A549 (cell line): ENCODE measurements at regions not wholly inside any gene's neighbourhood (a gene's known extent, or its start where the extent isn't known, plus 50 kb on each side); places are given as distances from the start of the nearest gene placed in this dataset.

Source experiments
- ATAC-seq, 2 experiments: fragments of 200-7000 bp in 1 of 2; fragments of >200 bp in 1 of 2; cut with Nextera tagmentation in 1 of 2; cut with Tn5 transposase in 1 of 2; 3 replicates each; pipeline versions ENCODE4 v1.8.0 to v1.9.1; 2018 to 2020; ENCODE audit warnings: mild to moderate bottlenecking in 1 of 2, moderate library complexity in 1 of 2
- CTCF ChIA-PET: fragments of 300-600 bp; sonication (Branson Sonifier 250); formaldehyde crosslinking; extraction: SDS; loops from one replicate; lab custom pipeline; 2021; ENCODE audit warnings: antibody characterized with exemption, inconsistent platforms; lab: Yijun Ruan, JAX
- POLR2A ChIA-PET: fragments of 350-600 bp; formaldehyde crosslinking; extraction: SDS; loops from one replicate; lab custom pipeline; 2021; ENCODE audit warnings: antibody characterized with exemption, inconsistent platforms; lab: Yijun Ruan, JAX
- DNase-seq, 2 experiments: peaks; one replicate each; pipeline versions ENCODE4 v3.0.0 to v3.0.0-alpha.2; 2011 to 2016; ENCODE audit warnings: low read depth in 1 of 2, low spot score in 1 of 2
- FAIRE-seq: peaks from 2 replicates; lab custom pipeline; 2011; peaks lifted over from hg19 to GRCh38; lab: Jason Lieb, UNC
- H3K27ac ChIP-seq, 2 experiments: fragments of >200 bp; sonication (Bioruptor Twin); formaldehyde crosslinking; 3 replicates each; pipeline ENCODE4 v1.5.1; 2016 to 2017
- H3K4me1 ChIP-seq: fragments of >200 bp; sonication (Bioruptor Twin); formaldehyde crosslinking; 3 replicates; pipeline ENCODE4 v1.6.1; 2016
- H3K4me2 ChIP-seq: fragments of >200 bp; sonication (Bioruptor Twin); formaldehyde crosslinking; 3 replicates; pipeline ENCODE4 v1.6.1; 2016
- H3K4me3 ChIP-seq: fragments of >200 bp; sonication (Bioruptor Twin); formaldehyde crosslinking; 3 replicates; pipeline ENCODE4 v1.5.1; 2016
- H3K9me3 ChIP-seq: fragments of >200 bp; sonication (Bioruptor Twin); formaldehyde crosslinking; 3 replicates; pipeline ENCODE4 v1.6.1; 2016
- CBX8 ChIP-seq: fragments of 200-600 bp; sonication (generic); IDR thresholded peaks from 2 replicates; pipeline ENCODE4 v1.6.1; 2016
- CEBPB ChIP-seq, 2 experiments: fragments of >200 bp in 1 of 2; sonication (Bioruptor Twin) in 1 of 2; formaldehyde crosslinking in 1 of 2; IDR thresholded peaks; 2 replicates each; pipeline ENCODE4 v1.6.1; 2012 to 2016
- EHF ChIP-seq: fragments of 250-450 bp; sonication (Bioruptor Pico); IDR thresholded peaks from 2 replicates; pipeline ENCODE4 v1.5.0; 2020; ENCODE audit warnings: mild to moderate bottlenecking
- EP300 ChIP-seq, 2 experiments: fragments of >200 bp; sonication (Bioruptor Twin); formaldehyde crosslinking; IDR thresholded peaks; 2 replicates in 1 of 2; 3 replicates in 1 of 2; pipeline ENCODE4 v1.6.1; 2016 to 2017
- FOSB ChIP-seq: fragments of 250-450 bp; sonication (Bioruptor Pico); IDR thresholded peaks from 2 replicates; pipeline ENCODE4 v1.5.0; 2020; ENCODE audit warnings: mild to moderate bottlenecking, moderate library complexity
- FOSL2 ChIP-seq, 2 experiments: fragments of 450-650 bp in 1 of 2; fragments of >200 bp in 1 of 2; sonication (Bioruptor Twin) in 1 of 2; formaldehyde crosslinking; IDR thresholded peaks; 2 replicates each; pipeline versions ENCODE4 v1.5.0 to v1.6.1; 2016 to 2020; ENCODE audit warnings: mild to moderate bottlenecking in 1 of 2, moderate library complexity in 1 of 2
- GATA3 ChIP-seq: IDR thresholded peaks from 2 replicates; pipeline ENCODE4 v1.6.1; 2012; ENCODE audit warnings: borderline replicate concordance
- HEYL ChIP-seq: fragments of 250-450 bp; sonication (Bioruptor Pico); IDR thresholded peaks from 2 replicates; pipeline ENCODE4 v1.8.0; 2021; ENCODE audit warnings: mild to moderate bottlenecking, moderate library complexity
- HOXA7 ChIP-seq: fragments of 250-450 bp; sonication (Bioruptor Pico); IDR thresholded peaks from 2 replicates; pipeline ENCODE4 v1.5.0; 2020; ENCODE audit warnings: mild to moderate bottlenecking, moderate library complexity
- HOXB5 ChIP-seq: fragments of 250-450 bp; sonication (Bioruptor Pico); IDR thresholded peaks from 2 replicates; pipeline ENCODE4 v1.5.0; 2020; ENCODE audit warnings: mild to moderate bottlenecking, moderate library complexity
- JUN ChIP-seq, 2 experiments: fragments of >200 bp; sonication (Bioruptor Twin); formaldehyde crosslinking; IDR thresholded peaks; 2 replicates in 1 of 2; 3 replicates in 1 of 2; pipeline ENCODE4 v1.6.1; 2016 to 2017
- JUNB ChIP-seq: fragments of >200 bp; sonication (Bioruptor Twin); formaldehyde crosslinking; IDR thresholded peaks from 2 replicates; pipeline ENCODE4 v1.6.1; 2016
- KDM5A ChIP-seq: fragments of 200-600 bp; sonication (generic); IDR thresholded peaks from 2 replicates; pipeline ENCODE4 v1.6.1; 2016; ENCODE audit warnings: antibody characterized with exemption, mild to moderate bottlenecking
- MAFK ChIP-seq: fragments of 450-650 bp; IDR thresholded peaks from 2 replicates; pipeline ENCODE4 v1.6.1; 2014; ENCODE audit not compliant: partially characterized antibody
- NPAS2 ChIP-seq: fragments of 250-450 bp; sonication (Bioruptor Pico); IDR thresholded peaks from 2 replicates; pipeline ENCODE4 v1.8.0; 2022; ENCODE audit warnings: mild to moderate bottlenecking, moderate library complexity, borderline replicate concordance
- RAD21 ChIP-seq, 2 experiments: fragments of >200 bp in 1 of 2; sonication (Bioruptor Twin) in 1 of 2; formaldehyde crosslinking in 1 of 2; IDR thresholded peaks in 1 of 2; conservative IDR thresholded peaks in 1 of 2; 2 replicates in 1 of 2; 3 replicates in 1 of 2; pipeline ENCODE4 v1.6.1; 2012 to 2018; ENCODE audit warnings: inconsistent platforms in 1 of 2
- RARB ChIP-seq: fragments of 250-450 bp; sonication (Bioruptor Pico); IDR thresholded peaks from 2 replicates; pipeline ENCODE4 v1.8.0; 2021; ENCODE audit warnings: mild to moderate bottlenecking, moderate library complexity
- RNF2 ChIP-seq: fragments of 200-600 bp; sonication (generic); IDR thresholded peaks from 2 replicates; pipeline ENCODE4 v1.6.1; 2016; ENCODE audit warnings: low read depth, mild to moderate bottlenecking, antibody characterized with exemption, moderate library complexity, borderline replicate concordance
- SREBF2 ChIP-seq: fragments of 450-650 bp; IDR thresholded peaks from 2 replicates; pipeline ENCODE4 v1.6.1; 2014; ENCODE audit warnings: mild to moderate bottlenecking, moderate library complexity
- ZSCAN20 ChIP-seq: fragments of 250-450 bp; sonication (Bioruptor Pico); IDR thresholded peaks from 2 replicates; pipeline ENCODE4 v1.8.0; 2022; ENCODE audit warnings: mild to moderate bottlenecking, moderate library complexity
- WGBS: methylation state at CpG from one replicate; pipeline ENCODE4 v1.1.6; 2017; ENCODE audit errors: missing lambda C conversion rate; 5-methylcytosine and 5-hydroxymethylcytosine counted together
- TF ChIP-seq, protein P1 (sequence below): IDR thresholded peaks from 2 replicates; pipeline ENCODE4 v1.6.1; 2012
- TF ChIP-seq, protein P2 (sequence below): IDR thresholded peaks from 2 replicates; pipeline ENCODE4 v1.6.1; 2012; ENCODE audit warnings: low read depth, borderline replicate concordance
- TF ChIP-seq, protein P3 (sequence below): fragments of >200 bp; sonication (Bioruptor Twin); formaldehyde crosslinking; IDR thresholded peaks from 3 replicates; pipeline ENCODE4 v1.6.1; 2016

DNA sequence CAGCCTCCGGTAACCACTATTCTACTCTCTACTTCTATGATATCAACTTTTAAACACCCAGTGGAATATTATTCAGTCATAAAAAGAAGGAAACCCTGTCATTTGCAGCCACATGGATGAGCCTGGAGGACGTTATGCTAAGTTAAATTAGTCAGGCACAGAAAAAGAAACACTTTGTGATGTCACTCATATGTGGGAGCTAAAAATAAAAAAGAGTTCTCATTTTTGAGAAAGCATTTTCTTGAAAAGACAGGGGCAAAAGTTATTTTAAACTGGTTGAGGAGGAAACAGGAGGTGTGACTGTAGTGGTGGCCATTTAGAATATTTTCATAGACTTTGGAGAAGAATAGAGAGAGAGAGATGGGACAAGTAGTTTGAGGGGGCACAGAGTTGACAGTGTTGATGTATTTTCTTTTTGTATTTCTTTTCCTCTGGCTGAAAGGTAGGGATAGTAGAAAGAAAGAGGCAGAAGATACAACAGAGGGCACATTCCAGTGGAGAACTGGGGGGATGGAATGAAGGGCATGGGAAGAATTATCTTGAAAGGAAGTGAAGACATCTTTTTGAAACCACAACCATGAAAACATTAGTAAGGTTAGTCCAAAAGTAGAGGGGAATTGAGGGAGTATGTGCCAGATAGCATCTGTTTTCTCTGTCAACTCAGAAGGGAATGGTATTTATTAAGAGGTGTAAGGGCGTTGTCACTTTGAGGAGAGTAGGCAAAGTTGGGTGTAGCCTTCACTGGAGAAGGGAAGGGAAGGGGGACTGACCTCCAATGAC lies 181.3 kb upstream of the GMDS start:
- H3K4me2 ChIP-seq: no peak overlapping the region

DNA sequence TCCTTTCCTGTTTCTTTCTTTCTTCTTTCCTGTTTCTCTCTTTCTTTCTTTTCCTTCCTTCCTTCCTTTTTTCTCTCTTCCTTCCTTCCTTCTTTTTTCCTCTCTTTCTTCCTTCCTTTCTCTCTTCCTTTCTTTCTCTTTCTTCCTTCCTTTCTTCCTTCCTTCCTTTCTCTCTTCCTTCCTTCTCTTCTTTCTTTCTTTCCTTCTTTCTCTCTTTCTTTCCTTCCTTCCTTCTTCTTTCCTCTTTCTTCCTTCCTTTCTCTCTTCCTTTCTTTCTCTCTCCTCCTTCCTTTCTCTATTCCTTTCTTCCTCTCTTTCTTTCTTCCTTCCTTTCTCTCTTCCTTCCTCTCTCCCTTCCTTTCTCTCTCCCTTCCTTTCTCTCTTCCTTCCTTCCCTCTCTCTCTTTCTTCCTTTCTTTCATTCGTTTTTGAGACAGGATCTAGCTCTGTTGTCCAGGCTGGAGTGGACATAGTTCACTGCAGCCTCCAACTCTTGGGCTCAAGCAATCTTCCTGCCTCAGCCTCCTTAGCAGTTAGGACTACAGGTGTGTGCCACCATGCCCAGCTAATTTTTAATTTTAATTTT lies 170.8 kb upstream of the GMDS start:
- H3K4me3 ChIP-seq: no peak overlapping the region
- ATAC-seq (no peak), FAIRE-seq (no peak), DNase-seq (no peak)
- no peaks in the 10 kb centered on the region for H3K9me3 ChIP-seq
- ChIA-PET CTCF (no interaction called here), POLR2A (no interaction called here)
- no peak overlapping the region for H3K4me2 ChIP-seq
- TF ChIP-seq CEBPB (IDR thresholded peaks at IDR 0.05) (no peak), FOSL2 (IDR thresholded peaks at IDR 0.05) (no peak), FOSL2 (CRISPR knock-in tag; IDR thresholded peaks at IDR 0.05) (no peak), EHF (CRISPR knock-in tag) (no peak), EP300 (IDR thresholded peaks at IDR 0.05) (no peak), MAFK (no peak), SREBF2 (no peak), HEYL (CRISPR knock-in tag) (no peak)
- no peaks in the 10 kb centered on the region for H3K4me1 ChIP-seq
- no peak overlapping the region for H3K27ac ChIP-seq
- 0% methylated on average over 1 of the region's 1 CpG for WGBS

More for the DNA sequence above, 181.3 kb upstream of the GMDS start:
- Histone ChIP-seq H3K4me3 (no peak overlapping the region), H3K9me3 (no peaks in the 10 kb centered on the region), H3K27ac (no peak overlapping the region), H3K4me1 (peaks cover 5% of the 10 kb centered on the region)
- POLR2A ChIA-PET: no interaction called here
- no peak for FAIRE-seq
- DNase-seq: no peak
- TF ChIP-seq JUN (IDR thresholded peaks at IDR 0.05) (no peak), CBX8 (no peak), EP300 (IDR thresholded peaks at IDR 0.05) (no peak), KDM5A (no peak), FOSB (CRISPR knock-in tag) (no peak), RNF2 (no peak), RARB (no peak), HEYL (CRISPR knock-in tag) (no peak), JUNB (no peak), GATA3 (no peak), NPAS2 (CRISPR knock-in tag) (no peak), HOXB5 (CRISPR knock-in tag) (no peak), HOXA7 (CRISPR knock-in tag) (no peak)
- TF ChIP-seq, protein P1, sequence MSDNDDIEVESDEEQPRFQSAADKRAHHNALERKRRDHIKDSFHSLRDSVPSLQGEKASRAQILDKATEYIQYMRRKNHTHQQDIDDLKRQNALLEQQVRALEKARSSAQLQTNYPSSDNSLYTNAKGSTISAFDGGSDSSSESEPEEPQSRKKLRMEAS: no peak
- TF ChIP-seq, protein P2, sequence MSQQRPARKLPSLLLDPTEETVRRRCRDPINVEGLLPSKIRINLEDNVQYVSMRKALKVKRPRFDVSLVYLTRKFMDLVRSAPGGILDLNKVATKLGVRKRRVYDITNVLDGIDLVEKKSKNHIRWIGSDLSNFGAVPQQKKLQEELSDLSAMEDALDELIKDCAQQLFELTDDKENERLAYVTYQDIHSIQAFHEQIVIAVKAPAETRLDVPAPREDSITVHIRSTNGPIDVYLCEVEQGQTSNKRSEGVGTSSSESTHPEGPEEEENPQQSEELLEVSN: no peak
- TF ChIP-seq, protein P3, sequence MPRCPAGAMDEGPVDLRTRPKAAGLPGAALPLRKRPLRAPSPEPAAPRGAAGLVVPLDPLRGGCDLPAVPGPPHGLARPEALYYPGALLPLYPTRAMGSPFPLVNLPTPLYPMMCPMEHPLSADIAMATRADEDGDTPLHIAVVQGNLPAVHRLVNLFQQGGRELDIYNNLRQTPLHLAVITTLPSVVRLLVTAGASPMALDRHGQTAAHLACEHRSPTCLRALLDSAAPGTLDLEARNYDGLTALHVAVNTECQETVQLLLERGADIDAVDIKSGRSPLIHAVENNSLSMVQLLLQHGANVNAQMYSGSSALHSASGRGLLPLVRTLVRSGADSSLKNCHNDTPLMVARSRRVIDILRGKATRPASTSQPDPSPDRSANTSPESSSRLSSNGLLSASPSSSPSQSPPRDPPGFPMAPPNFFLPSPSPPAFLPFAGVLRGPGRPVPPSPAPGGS: no peak
- no peak for ATAC-seq
- 35% methylated on average over 3 of the region's 3 CpGs for WGBS
- CTCF ChIA-PET: no interaction called here

DNA sequence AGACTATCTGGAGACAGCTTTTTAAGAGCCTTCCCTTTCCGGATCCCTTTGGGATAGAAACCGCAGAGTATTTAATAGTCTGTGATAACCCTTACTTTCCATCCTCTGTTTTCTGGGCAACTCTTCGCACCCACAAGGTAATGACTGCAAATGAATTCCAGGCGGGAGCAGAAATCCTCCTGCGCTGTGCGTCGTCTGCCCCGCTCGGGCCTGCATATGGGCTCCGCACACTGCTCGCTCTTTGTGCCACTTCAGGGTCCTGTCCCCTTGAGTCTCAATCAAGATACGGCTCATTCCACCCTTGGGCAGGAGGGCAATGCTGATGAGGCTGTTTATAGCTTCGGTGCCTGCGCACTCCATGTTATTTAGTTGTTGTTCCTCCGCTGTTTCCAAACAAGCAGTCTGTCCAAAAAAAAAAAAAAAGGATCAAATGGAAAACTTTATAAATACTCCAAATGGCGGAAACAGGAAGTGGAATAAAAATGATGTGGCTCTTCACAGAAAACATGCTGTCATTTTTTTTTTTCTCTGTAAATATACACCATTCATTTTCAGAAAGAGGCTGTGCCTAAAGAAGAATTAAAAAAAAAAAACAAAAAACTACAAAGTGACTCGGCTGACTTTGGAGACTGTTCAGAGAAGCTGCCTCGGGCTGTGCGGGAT lies 169.6 kb upstream of the GMDS start:
- ATAC-seq (no peak), DNase-seq (no peak), FAIRE-seq (no peak)
- H3K4me2 ChIP-seq: no peak overlapping the region
- no peak overlapping the region for H3K4me3 ChIP-seq
- CTCF ChIA-PET: no interaction called here
- no peaks in the 10 kb centered on the region for H3K4me1 ChIP-seq
- no peak overlapping the region for H3K27ac ChIP-seq
- TF ChIP-seq RAD21 (conservative IDR thresholded peaks at IDR 0.05 in 1 of 2, IDR thresholded peaks at IDR 0.05 in 1 of 2): no peak
- TF ChIP-seq ZSCAN20 (CRISPR knock-in tag): no peak
- TF ChIP-seq GATA3: no peak
- TF ChIP-seq EHF (CRISPR knock-in tag): no peak
- POLR2A ChIA-PET: no interaction called here
- whole genome bisulfite sequencing: 86% methylated on average over 19 of the region's 19 CpGs
- no peaks in the 10 kb centered on the region for H3K9me3 ChIP-seq
